Hepatocyte (in vitro differentiated cells): ENCODE measurements at regions not wholly inside any gene's neighbourhood (a gene's known extent, or its start where the extent isn't known, plus 50 kb on each side); places are given as distances from the start of the nearest gene placed in this dataset.
A peak's percentile ranks its signal among the peaks of the same experiment; 100 is the strongest.

Experiments
- DNase-seq: peaks from one replicate; pipeline ENCODE4 v3.0.0-alpha.2; 2016; ENCODE audit warnings: low spot score
- H2AFZ ChIP-seq: fragments of 200-600 bp; sonication (generic); 2 replicates; pipeline ENCODE4 v1.6.0; 2016; ENCODE audit warnings: antibody characterized with exemption, mild to moderate bottlenecking
- H3K27ac ChIP-seq: fragments of 200-600 bp; sonication (generic); 2 replicates; pipeline ENCODE4 v1.5.1; 2016; ENCODE audit warnings: mild to moderate bottlenecking
- H3K27me3 ChIP-seq: fragments of 200-600 bp; sonication (generic); 2 replicates; pipeline ENCODE4 v1.6.1; 2016
- H3K36me3 ChIP-seq: fragments of 200-600 bp; sonication (generic); replicated peaks from 2 replicates; pipeline ENCODE4 v1.5.1; 2016; ENCODE audit warnings: low read depth; ENCODE audit not compliant: insufficient read depth
- H3K4me1 ChIP-seq: fragments of 200-600 bp; sonication (generic); 2 replicates; pipeline ENCODE4 v1.5.1; 2016; ENCODE audit warnings: mild to moderate bottlenecking, moderate library complexity; ENCODE audit not compliant: insufficient read depth
- H3K4me2 ChIP-seq: fragments of 200-600 bp; sonication (generic); 2 replicates; pipeline ENCODE4 v1.6.0; 2016
- H3K4me3 ChIP-seq: fragments of 200-600 bp; sonication (generic); 2 replicates; pipeline ENCODE4 v1.5.1; 2016; ENCODE audit warnings: mild to moderate bottlenecking
- H3K79me2 ChIP-seq: fragments of 200-600 bp; sonication (generic); 2 replicates; pipeline ENCODE4 v1.6.0; 2017; ENCODE audit warnings: mild to moderate bottlenecking
- H3K9me2 ChIP-seq: fragments of 200-600 bp; sonication (generic); replicated peaks from 2 replicates; pipeline ENCODE4 v1.6.0; 2017; ENCODE audit warnings: mild to moderate bottlenecking; ENCODE audit not compliant: insufficient read depth
- H3K9me3 ChIP-seq: fragments of 200-600 bp; sonication (generic); 2 replicates; pipeline ENCODE4 v1.5.1; 2016; ENCODE audit warnings: low read depth, mild to moderate bottlenecking
- H4K20me1 ChIP-seq: fragments of 200-600 bp; sonication (generic); 2 replicates; pipeline ENCODE4 v1.6.0; 2016; ENCODE audit warnings: mild to moderate bottlenecking; ENCODE audit not compliant: insufficient read depth, poor library complexity, severe bottlenecking
- CTCF ChIP-seq: fragments of 200-600 bp; sonication (generic); IDR thresholded peaks from 2 replicates; pipeline ENCODE4 v1.5.1; 2016; ENCODE audit warnings: antibody characterized with exemption, mild to moderate bottlenecking; ENCODE audit not compliant: poor library complexity
- EZH2 ChIP-seq: fragments of 200-600 bp; sonication (generic); IDR thresholded peaks from 2 replicates; pipeline ENCODE4 v1.6.1; 2016; ENCODE audit warnings: antibody characterized with exemption, mild to moderate bottlenecking, borderline replicate concordance
- EZH2phosphoT487 ChIP-seq: fragments of 200-600 bp; sonication (generic); IDR thresholded peaks from one replicate; pipeline ENCODE4 v1.6.1; 2018; ENCODE audit warnings: antibody characterized with exemption, mild to moderate bottlenecking, low read depth, moderate library complexity; ENCODE audit not compliant: unreplicated experiment, severe bottlenecking
- WGBS: methylation state at CpG from one replicate; pipeline ENCODE4 v1.1.6; 2016; ENCODE audit warnings: low lambda C conversion rate; ENCODE audit errors: missing lambda C conversion rate; 5-methylcytosine and 5-hydroxymethylcytosine counted together

- Histone ChIP-seq H2AFZ (no peak overlapping the region), H3K27me3 (no peaks in the 10 kb centered on the region), H3K36me3 (no peaks in the 10 kb centered on the region), H3K4me3 (no peak overlapping the region), H4K20me1 (no peaks in the 10 kb centered on the region), H3K4me1 (peaks cover 14% of the 10 kb centered on the region), H3K4me2 (no peak overlapping the region), H3K9me2 (no peaks in the 10 kb centered on the region), H3K9me3 (no peaks in the 10 kb centered on the region), H3K27ac (no peak overlapping the region), H3K79me2 (no peaks in the 10 kb centered on the region)
- TF ChIP-seq EZH2: no peak
- TF ChIP-seq CTCF: no peak
- TF ChIP-seq EZH2phosphoT487: no peak
- DNase-seq: no peak
- WGBS: 98% methylated on average over 2 of the region's 2 CpGs
Measured at GRCh38 chr9:88801214-88801796, 190.0 kb upstream of the S1PR3 start.

- WGBS: 95% methylated on average over 5 of the region's 5 CpGs
- DNase-seq: no peak
- H4K20me1 ChIP-seq: no peaks in the 10 kb centered on the region
- H3K9me3 ChIP-seq: no peaks in the 10 kb centered on the region
- no peak overlapping the region for H3K4me3 ChIP-seq
- peaks cover 14% of the 10 kb centered on the region for H3K4me1 ChIP-seq
- no peaks in the 10 kb centered on the region for H3K27me3 ChIP-seq
- H3K27ac ChIP-seq: no peak overlapping the region
- H3K79me2 ChIP-seq: no peaks in the 10 kb centered on the region
- no peaks in the 10 kb centered on the region for H3K36me3 ChIP-seq
- H3K9me2 ChIP-seq: no peaks in the 10 kb centered on the region
- no peak for TF ChIP-seq CTCF
- no peak for TF ChIP-seq EZH2phosphoT487
- no peak for TF ChIP-seq EZH2
- H2AFZ ChIP-seq: no peak overlapping the region
- H3K4me2 ChIP-seq: no peak overlapping the region
Measured at GRCh38 chr9:88802533-88802932, 188.7 kb upstream of the S1PR3 start.

- Histone ChIP-seq H3K79me2 (no peaks in the 10 kb centered on the region), H3K4me1 (peaks cover 14% of the 10 kb centered on the region), H3K9me3 (no peaks in the 10 kb centered on the region), H4K20me1 (no peaks in the 10 kb centered on the region), H3K4me2 (no peak overlapping the region), H3K27me3 (no peaks in the 10 kb centered on the region), H2AFZ (no peak overlapping the region), H3K9me2 (no peaks in the 10 kb centered on the region), H3K4me3 (no peak overlapping the region), H3K27ac (no peak overlapping the region), H3K36me3 (no peaks in the 10 kb centered on the region)
- peak; percentile 33 for DNase-seq
- TF ChIP-seq EZH2phosphoT487 (no peak), EZH2 (no peak), CTCF (no peak)
- WGBS: 51% methylated on average over 4 of the region's 4 CpGs
Measured at GRCh38 chr9:88803546-88804253, 187.6 kb upstream of the S1PR3 start.

- Histone ChIP-seq H3K27ac (no peak overlapping the region), H3K4me1 (peaks cover 15% of the 10 kb centered on the region), H3K27me3 (no peaks in the 10 kb centered on the region), H2AFZ (no peak overlapping the region), H3K36me3 (no peaks in the 10 kb centered on the region), H3K9me3 (no peaks in the 10 kb centered on the region), H3K9me2 (no peaks in the 10 kb centered on the region), H3K79me2 (no peaks in the 10 kb centered on the region), H4K20me1 (no peaks in the 10 kb centered on the region), H3K4me2 (no peak overlapping the region), H3K4me3 (no peak overlapping the region)
- 87% methylated on average over 2 of the region's 2 CpGs for WGBS
- DNase-seq: no peak
- TF ChIP-seq CTCF: no peak
- no peak for TF ChIP-seq EZH2phosphoT487
- no peak for TF ChIP-seq EZH2
Measured at GRCh38 chr9:88804254-88804596, 187.0 kb upstream of the S1PR3 start.
